ENCODE measurements at regions not wholly inside any gene's neighbourhood (a gene's known extent, or its start where the extent isn't known, plus 50 kb on each side); places are given as distances from the start of the nearest gene placed in this dataset.

- TF ChIP-seq POLR2AphosphoS5 (IDR thresholded peaks at IDR 0.05; ENCODE audit: low read depth) (no peak), CTCF (IDR thresholded peaks at IDR 0.05; ENCODE audit: insufficient read depth, low read length) (no peak), REST (IDR thresholded peaks at IDR 0.05; ENCODE audit: insufficient replicate concordance, low read depth) (no peak), SPI1 (IDR thresholded peaks at IDR 0.05; ENCODE audit: borderline replicate concordance, low read depth) (no peak)
Measured at GRCh38 chr12:131441060-131441396, 269.9 kb upstream of the SFSWAP start.
